ENCODE measurements at regions not wholly inside any gene's neighbourhood (a gene's known extent, or its start where the extent isn't known, plus 50 kb on each side); places are given as distances from the start of the nearest gene placed in this dataset.
A peak's percentile ranks its signal among the peaks of the same experiment; 100 is the strongest.

DNA sequence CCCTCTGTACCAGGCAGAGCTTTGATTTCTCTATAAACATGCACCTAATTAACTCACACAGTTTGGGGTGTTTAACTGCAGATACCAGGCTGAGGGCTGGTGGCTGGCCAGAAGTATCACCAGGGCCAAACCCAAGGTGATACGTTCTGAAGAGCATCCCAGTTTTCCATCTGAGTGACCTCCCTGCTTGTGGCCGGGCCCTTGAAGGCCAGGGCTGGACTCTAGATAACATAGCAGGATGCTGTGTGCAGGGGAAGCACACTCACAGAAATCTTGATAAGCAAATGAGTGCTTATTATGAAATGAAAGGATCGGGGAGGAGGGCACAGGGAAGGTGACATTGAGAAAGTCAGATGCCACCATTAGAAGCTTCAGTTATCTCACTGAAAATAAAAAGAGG lies 582.4 kb downstream of the BRINP1 start:
- no peaks in the 10 kb centered on the region for H3K27me3 ChIP-seq (ENCODE audit: insufficient read depth, low read length)
- no peaks in the 10 kb centered on the region for H3K79me2 ChIP-seq (ENCODE audit: insufficient read depth, low read length)
- H4K20me1 ChIP-seq (ENCODE audit: insufficient read depth, low read length): no peaks in the 10 kb centered on the region
- TF ChIP-seq, protein P1, sequence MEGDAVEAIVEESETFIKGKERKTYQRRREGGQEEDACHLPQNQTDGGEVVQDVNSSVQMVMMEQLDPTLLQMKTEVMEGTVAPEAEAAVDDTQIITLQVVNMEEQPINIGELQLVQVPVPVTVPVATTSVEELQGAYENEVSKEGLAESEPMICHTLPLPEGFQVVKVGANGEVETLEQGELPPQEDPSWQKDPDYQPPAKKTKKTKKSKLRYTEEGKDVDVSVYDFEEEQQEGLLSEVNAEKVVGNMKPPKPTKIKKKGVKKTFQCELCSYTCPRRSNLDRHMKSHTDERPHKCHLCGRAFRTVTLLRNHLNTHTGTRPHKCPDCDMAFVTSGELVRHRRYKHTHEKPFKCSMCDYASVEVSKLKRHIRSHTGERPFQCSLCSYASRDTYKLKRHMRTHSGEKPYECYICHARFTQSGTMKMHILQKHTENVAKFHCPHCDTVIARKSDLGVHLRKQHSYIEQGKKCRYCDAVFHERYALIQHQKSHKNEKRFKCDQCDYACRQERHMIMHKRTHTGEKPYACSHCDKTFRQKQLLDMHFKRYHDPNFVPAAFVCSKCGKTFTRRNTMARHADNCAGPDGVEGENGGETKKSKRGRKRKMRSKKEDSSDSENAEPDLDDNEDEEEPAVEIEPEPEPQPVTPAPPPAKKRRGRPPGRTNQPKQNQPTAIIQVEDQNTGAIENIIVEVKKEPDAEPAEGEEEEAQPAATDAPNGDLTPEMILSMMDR (IDR thresholded peaks at IDR 0.05; ENCODE audit: extremely low read depth, low read depth, low read length): no peak
- no peaks in the 10 kb centered on the region for H3K4me1 ChIP-seq (ENCODE audit: insufficient read depth, low read length)
- DNase-seq (ENCODE audit: insufficient read length, low spot score, missing footprints): no peak
- H3K27ac ChIP-seq (ENCODE audit: low read depth, low read length): no peak overlapping the region
- no peaks in the 10 kb centered on the region for H3K9me3 ChIP-seq (ENCODE audit: low read depth, low read length)
- H3K36me3 ChIP-seq (ENCODE audit: insufficient read depth, low read length): no peaks in the 10 kb centered on the region
- H3K4me3 ChIP-seq (ENCODE audit: insufficient read depth, low read length): no peak overlapping the region
- H3K4me2 ChIP-seq (ENCODE audit: insufficient read depth, low read length): no peak overlapping the region
- H2AFZ ChIP-seq (ENCODE audit: low read length): no peak overlapping the region

DNA sequence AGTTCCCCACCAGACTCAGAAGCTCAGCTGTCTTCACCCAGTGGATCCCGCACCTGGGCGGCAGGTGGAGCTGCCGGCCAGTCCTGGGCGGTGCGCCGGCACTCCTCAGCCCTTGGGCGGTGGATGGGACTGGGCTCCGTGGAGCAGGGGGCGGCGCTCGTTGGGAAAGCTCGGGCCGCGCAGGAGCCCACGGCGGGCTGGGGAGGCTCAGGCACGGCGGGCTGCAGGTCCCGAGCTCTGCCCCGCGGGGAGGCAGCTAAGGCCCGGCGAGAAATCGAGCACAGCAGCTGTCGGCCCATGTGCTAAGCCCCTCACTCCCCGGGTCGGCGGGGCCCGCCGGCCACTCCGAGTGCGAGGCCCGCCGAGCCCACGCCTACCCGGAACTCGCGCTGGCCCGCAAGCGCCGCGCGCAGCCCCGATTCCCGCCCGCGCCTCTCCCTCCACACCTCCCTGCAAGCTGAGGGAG lies 560.0 kb downstream of the BRINP1 start:
- no peak overlapping the region for H3K4me3 ChIP-seq (ENCODE audit: insufficient read depth, low read length)
- no peaks in the 10 kb centered on the region for H3K4me1 ChIP-seq (ENCODE audit: insufficient read depth, low read length)
- H3K36me3 ChIP-seq (ENCODE audit: insufficient read depth, low read length): no peaks in the 10 kb centered on the region
- no peaks in the 10 kb centered on the region for H3K79me2 ChIP-seq (ENCODE audit: insufficient read depth, low read length)
- H3K27ac ChIP-seq (ENCODE audit: low read depth, low read length): no peak overlapping the region
- H2AFZ ChIP-seq (ENCODE audit: low read length): no peak overlapping the region
- no peaks in the 10 kb centered on the region for H3K27me3 ChIP-seq (ENCODE audit: insufficient read depth, low read length)
- no peaks in the 10 kb centered on the region for H3K9me3 ChIP-seq (ENCODE audit: low read depth, low read length)
- H4K20me1 ChIP-seq (ENCODE audit: insufficient read depth, low read length): no peaks in the 10 kb centered on the region
- no peak for DNase-seq (ENCODE audit: insufficient read length, low spot score, missing footprints)
- TF ChIP-seq, protein P1 (IDR thresholded peaks at IDR 0.05; ENCODE audit: extremely low read depth, low read depth, low read length): no peak
- no peak overlapping the region for H3K4me2 ChIP-seq (ENCODE audit: insufficient read depth, low read length)

DNA sequence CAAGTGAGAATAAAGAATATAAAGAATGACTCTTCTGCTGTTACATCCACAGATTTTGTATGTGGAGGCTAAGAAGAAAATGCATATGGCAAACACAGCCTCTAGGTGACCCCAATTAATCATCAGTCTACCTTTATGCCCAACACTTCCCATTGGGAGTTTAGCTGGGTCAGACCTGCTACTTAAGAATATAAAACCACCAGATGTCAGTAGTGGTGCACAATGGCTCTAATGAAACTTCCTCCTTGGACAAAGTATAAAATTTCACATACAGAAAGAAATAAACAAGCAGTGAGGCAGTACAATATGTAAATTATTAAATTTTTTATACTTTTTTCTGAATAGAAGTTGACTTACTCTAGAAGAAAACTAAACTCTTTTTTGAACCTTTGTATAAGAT lies 539.9 kb downstream of the BRINP1 start:
- Histone ChIP-seq H3K27ac (ENCODE audit: low read depth, low read length) (no peak overlapping the region), H3K27me3 (ENCODE audit: insufficient read depth, low read length) (no peaks in the 10 kb centered on the region), H3K4me3 (ENCODE audit: insufficient read depth, low read length) (no peak overlapping the region), H3K4me1 (ENCODE audit: insufficient read depth, low read length) (no peaks in the 10 kb centered on the region), H3K79me2 (ENCODE audit: insufficient read depth, low read length) (no peaks in the 10 kb centered on the region), H3K36me3 (ENCODE audit: insufficient read depth, low read length) (no peaks in the 10 kb centered on the region), H4K20me1 (ENCODE audit: insufficient read depth, low read length) (no peaks in the 10 kb centered on the region), H2AFZ (ENCODE audit: low read length) (no peak overlapping the region), H3K9me3 (ENCODE audit: low read depth, low read length) (peaks cover 2% of the 10 kb centered on the region), H3K4me2 (ENCODE audit: insufficient read depth, low read length) (no peak overlapping the region)
- TF ChIP-seq, protein P1 (IDR thresholded peaks at IDR 0.05; ENCODE audit: extremely low read depth, low read depth, low read length): peak; percentile 20
- DNase-seq (ENCODE audit: insufficient read length, low spot score, missing footprints): no peak

DNA sequence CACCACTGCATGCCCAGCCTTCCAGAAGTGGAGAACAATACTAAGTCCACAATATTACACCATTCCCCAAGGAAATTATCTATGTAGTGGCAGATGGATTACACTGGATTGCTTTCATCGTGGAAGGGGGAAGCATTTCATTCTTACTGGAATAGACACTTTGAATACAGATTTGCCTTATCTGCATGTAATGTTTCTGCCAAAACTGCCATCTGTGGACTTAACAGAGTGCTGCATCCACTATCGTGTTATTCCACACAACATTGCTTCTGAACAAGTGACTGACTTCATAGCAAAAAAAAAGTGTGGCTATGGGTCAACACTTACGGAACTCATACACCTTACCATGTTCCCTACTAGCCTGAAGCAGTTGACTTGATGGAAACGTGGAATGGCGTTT lies 536.9 kb downstream of the BRINP1 start:
- no peaks in the 10 kb centered on the region for H3K4me1 ChIP-seq (ENCODE audit: insufficient read depth, low read length)
- H3K27me3 ChIP-seq (ENCODE audit: insufficient read depth, low read length): no peaks in the 10 kb centered on the region
- H4K20me1 ChIP-seq (ENCODE audit: insufficient read depth, low read length): no peaks in the 10 kb centered on the region
- no peak overlapping the region for H2AFZ ChIP-seq (ENCODE audit: low read length)
- no peak overlapping the region for H3K27ac ChIP-seq (ENCODE audit: low read depth, low read length)
- no peak overlapping the region for H3K4me2 ChIP-seq (ENCODE audit: insufficient read depth, low read length)
- H3K36me3 ChIP-seq (ENCODE audit: insufficient read depth, low read length): no peaks in the 10 kb centered on the region
- peaks cover 2% of the 10 kb centered on the region for H3K9me3 ChIP-seq (ENCODE audit: low read depth, low read length)
- TF ChIP-seq, protein P1 (IDR thresholded peaks at IDR 0.05; ENCODE audit: extremely low read depth, low read depth, low read length): no peak
- no peaks in the 10 kb centered on the region for H3K79me2 ChIP-seq (ENCODE audit: insufficient read depth, low read length)
- no peak overlapping the region for H3K4me3 ChIP-seq (ENCODE audit: insufficient read depth, low read length)
- no peak for DNase-seq (ENCODE audit: insufficient read length, low spot score, missing footprints)
